CD14-positive monocyte (primary cell): ENCODE measurements at regions not wholly inside any gene's neighbourhood (a gene's known extent, or its start where the extent isn't known, plus 50 kb on each side); places are given as distances from the start of the nearest gene placed in this dataset.

Experiments used
- DNase-seq, 3 donors: peaks; one replicate each; pipeline ENCODE4 v3.0.0-alpha.2; 2011 to 2022
- H2AFZ ChIP-seq: 2 replicates; pipeline ENCODE4 v1.6.0; 2012; ENCODE audit warnings: mild to moderate bottlenecking, low read depth, low read length, inconsistent platforms; ENCODE audit not compliant: insufficient read depth, poor library complexity, severe bottlenecking
- H3K27ac ChIP-seq, 2 donors: 1 replicate in 1 of 2; 2 replicates in 1 of 2; pipeline ENCODE4 v1.5.1; 2012 to 2013; ENCODE audit warnings: low read length in 2 of 2, control low read depth in 1 of 2, inconsistent platforms in 1 of 2, low read depth in 1 of 2, mild to moderate bottlenecking in 1 of 2
- H3K27me3 ChIP-seq, 2 donors: one replicate each; pipeline versions ENCODE4 v1.6.0 to v1.6.1; 2011 to 2013; ENCODE audit warnings: low read length in 2 of 2; ENCODE audit not compliant: control insufficient read depth in 2 of 2, insufficient read depth in 2 of 2
- H3K36me3 ChIP-seq, 2 donors: replicated peaks in 1 of 2; 1 replicate in 1 of 2; 2 replicates in 1 of 2; pipeline versions ENCODE4 v1.5.1 to v1.6.1; 2012 to 2013; ENCODE audit warnings: low read length in 2 of 2, control low read depth in 1 of 2, inconsistent platforms in 1 of 2, mild to moderate bottlenecking in 1 of 2; ENCODE audit not compliant: insufficient read depth in 2 of 2, control insufficient read depth in 1 of 2
- H3K4me1 ChIP-seq, 2 donors: 1 replicate in 1 of 2; 2 replicates in 1 of 2; pipeline versions ENCODE4 v1.5.1 to v1.6.1; 2012 to 2013; ENCODE audit warnings: low read length in 2 of 2, control low read depth in 1 of 2, inconsistent platforms in 1 of 2, mild to moderate bottlenecking in 1 of 2, moderate library complexity in 1 of 2; ENCODE audit not compliant: insufficient read depth in 2 of 2, control insufficient read depth in 1 of 2
- H3K4me2 ChIP-seq: replicated peaks from 2 replicates; pipeline ENCODE3; 2012; ENCODE audit warnings: low read length, moderate library complexity, mild to moderate bottlenecking; ENCODE audit not compliant: poor library complexity, severe bottlenecking; ENCODE audit errors: extremely low read depth
- H3K4me3 ChIP-seq, 3 experiments: fragments of 200-600 bp in 1 of 3; sonication (generic) in 1 of 3; replicated peaks in 1 of 3; 1 replicate in 2 of 3; 2 replicates in 1 of 3; pipeline ENCODE4 v1.5.1; 2011 to 2013; ENCODE audit warnings: low read length in 3 of 3, mild to moderate bottlenecking in 3 of 3, control low read depth in 2 of 3, low read depth in 2 of 3, inconsistent platforms in 1 of 3, moderate library complexity in 1 of 3
- H3K79me2 ChIP-seq: 2 replicates; pipeline ENCODE4 v1.6.0; 2012; ENCODE audit warnings: mild to moderate bottlenecking, control low read depth, inconsistent platforms, low read length, moderate library complexity; ENCODE audit not compliant: insufficient read depth
- H3K9ac ChIP-seq: 2 replicates; pipeline ENCODE4 v1.6.0; 2017; ENCODE audit warnings: low read length, mild to moderate bottlenecking; ENCODE audit not compliant: insufficient read depth, poor library complexity, severe bottlenecking
- H3K9me3 ChIP-seq, 2 donors: replicated peaks in 1 of 2; 1 replicate in 1 of 2; 2 replicates in 1 of 2; pipeline versions ENCODE4 v1.5.1 to v1.6.1; 2012 to 2013; ENCODE audit warnings: low read length in 2 of 2, control low read depth in 1 of 2; ENCODE audit not compliant: control insufficient read depth in 1 of 2, insufficient read depth in 1 of 2
- H4K20me1 ChIP-seq: 2 replicates; pipeline ENCODE4 v1.6.0; 2012; ENCODE audit warnings: mild to moderate bottlenecking, low read length, control low read depth, moderate library complexity; ENCODE audit not compliant: insufficient read depth
- H3K27ac Mint-ChIP-seq, 7 donors: one replicate each; pipeline ENCODE4 v1.8.0; 2020; ENCODE audit warnings: mild to moderate bottlenecking in 7 of 7, mixed read lengths in 7 of 7, moderate library complexity in 6 of 7, inconsistent platforms in 2 of 7
- H3K27me3 Mint-ChIP-seq, 3 donors: one replicate each; pipeline ENCODE4 v1.8.0; 2021 to 2022; ENCODE audit warnings: low read depth in 3 of 3, mild to moderate bottlenecking in 3 of 3, mixed read lengths in 3 of 3, moderate library complexity in 3 of 3, inconsistent platforms in 1 of 3
- H3K36me3 Mint-ChIP-seq, 2 donors: one replicate each; pipeline ENCODE4 v1.8.0; 2020; ENCODE audit warnings: mixed read lengths in 2 of 2, inconsistent platforms in 1 of 2, mild to moderate bottlenecking in 1 of 2
- H3K4me1 Mint-ChIP-seq: one replicate; pipeline ENCODE4 v1.8.0; 2020; ENCODE audit warnings: mild to moderate bottlenecking, mixed read lengths
- H3K4me3 Mint-ChIP-seq, 2 donors: one replicate each; pipeline ENCODE4 v1.8.0; 2020; ENCODE audit warnings: mild to moderate bottlenecking in 2 of 2, mixed read lengths in 2 of 2, moderate library complexity in 1 of 2
- H3K9me3 Mint-ChIP-seq, 7 donors: one replicate each; pipeline ENCODE4 v1.8.0; 2020 to 2022; ENCODE audit warnings: mixed read lengths in 7 of 7, mild to moderate bottlenecking in 6 of 7, moderate library complexity in 6 of 7, inconsistent platforms in 2 of 7
- WGBS: methylation state at CpG from one replicate; pipeline ENCODE4 v1.1.5; 2013; ENCODE audit warnings: missing lambda C conversion rate; ENCODE audit not compliant: insufficient coverage; 5-methylcytosine and 5-hydroxymethylcytosine counted together
- intact Hi-C, 2 donors: fragments of 100-400 bp; cut with micrococcal nuclease; formaldehyde crosslinking; loops; one replicate each; pipeline versions ENCODE4 v1.15.0 to v1.15.1; 2023
- TF ChIP-seq, protein P1 (sequence below): fragments of 200-600 bp; IDR thresholded peaks from one replicate; pipeline ENCODE4 v1.8.0; 2022; ENCODE audit warnings: antibody characterized with exemption, mild to moderate bottlenecking

DNA sequence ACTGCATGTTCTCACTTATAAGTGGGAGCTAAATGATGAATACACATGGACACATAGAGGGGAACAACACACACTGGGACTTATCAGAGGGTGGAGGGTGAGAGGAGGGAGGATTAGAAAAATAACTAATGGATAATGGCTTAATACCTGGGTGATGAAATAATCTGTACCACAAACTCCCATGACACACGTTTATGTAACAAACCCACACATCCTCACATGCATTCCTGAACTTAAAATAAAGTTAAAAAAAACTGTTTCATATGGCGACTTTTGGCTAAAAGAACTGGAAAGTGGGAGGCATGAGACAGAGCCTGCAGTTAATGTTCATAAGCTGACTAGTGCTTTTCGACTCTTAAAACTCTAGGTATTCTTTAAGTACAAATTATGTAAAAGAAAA, 98.9 kb upstream of the NPFFR2 start:
- Mint-ChIP-seq H3K27ac (no peak overlapping the region), H3K4me1 (no peaks in the 10 kb centered on the region), H3K9me3 (no peaks in the 10 kb centered on the region), H3K4me3 (no peak overlapping the region), H3K27me3 (no peaks in the 10 kb centered on the region), H3K36me3 (no peaks in the 10 kb centered on the region)
- no peaks in the 10 kb centered on the region for H4K20me1 ChIP-seq
- no peak overlapping the region for H2AFZ ChIP-seq
- intact Hi-C loops = no loop called here
- no peaks in the 10 kb centered on the region for H3K79me2 ChIP-seq
- DNase-seq = no peak
- H3K27me3 ChIP-seq = no peaks in the 10 kb centered on the region
- H3K9me3 ChIP-seq = no peaks in the 10 kb centered on the region
- H3K4me2 ChIP-seq = no peak overlapping the region
- H3K9ac ChIP-seq = no peak overlapping the region
- H3K4me3 ChIP-seq = no peak overlapping the region
- TF ChIP-seq, protein P1, sequence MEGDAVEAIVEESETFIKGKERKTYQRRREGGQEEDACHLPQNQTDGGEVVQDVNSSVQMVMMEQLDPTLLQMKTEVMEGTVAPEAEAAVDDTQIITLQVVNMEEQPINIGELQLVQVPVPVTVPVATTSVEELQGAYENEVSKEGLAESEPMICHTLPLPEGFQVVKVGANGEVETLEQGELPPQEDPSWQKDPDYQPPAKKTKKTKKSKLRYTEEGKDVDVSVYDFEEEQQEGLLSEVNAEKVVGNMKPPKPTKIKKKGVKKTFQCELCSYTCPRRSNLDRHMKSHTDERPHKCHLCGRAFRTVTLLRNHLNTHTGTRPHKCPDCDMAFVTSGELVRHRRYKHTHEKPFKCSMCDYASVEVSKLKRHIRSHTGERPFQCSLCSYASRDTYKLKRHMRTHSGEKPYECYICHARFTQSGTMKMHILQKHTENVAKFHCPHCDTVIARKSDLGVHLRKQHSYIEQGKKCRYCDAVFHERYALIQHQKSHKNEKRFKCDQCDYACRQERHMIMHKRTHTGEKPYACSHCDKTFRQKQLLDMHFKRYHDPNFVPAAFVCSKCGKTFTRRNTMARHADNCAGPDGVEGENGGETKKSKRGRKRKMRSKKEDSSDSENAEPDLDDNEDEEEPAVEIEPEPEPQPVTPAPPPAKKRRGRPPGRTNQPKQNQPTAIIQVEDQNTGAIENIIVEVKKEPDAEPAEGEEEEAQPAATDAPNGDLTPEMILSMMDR = no peak
- no peaks in the 10 kb centered on the region for H3K36me3 ChIP-seq
- no peak overlapping the region for H3K27ac ChIP-seq
- no CpG with 5 or more reads among the region's 3 CpGs for WGBS
- no peaks in the 10 kb centered on the region for H3K4me1 ChIP-seq

DNA sequence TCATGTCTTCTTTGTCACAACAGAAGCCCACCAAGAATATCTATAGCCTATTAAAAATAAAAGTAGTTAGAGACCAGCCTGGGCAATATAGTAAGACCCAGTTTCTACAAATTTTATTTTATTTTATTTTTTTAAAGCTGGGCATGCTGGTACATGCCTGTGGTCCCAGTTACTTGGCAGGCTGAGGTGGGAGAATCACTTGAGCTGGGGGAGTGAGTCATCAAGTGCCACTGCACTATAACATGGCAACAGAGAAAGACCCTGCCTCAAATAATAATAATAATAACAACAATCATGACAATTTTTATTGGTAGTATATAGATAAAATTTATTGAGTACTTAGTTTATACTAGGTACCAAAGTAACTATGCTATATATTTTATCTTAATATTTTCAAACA, 93.0 kb upstream of the NPFFR2 start:
- peaks cover 0 to 1% (median 0%) of the 10 kb centered on the region in 3 donors for H3K27me3 Mint-ChIP-seq
- Histone ChIP-seq H3K9me3 (no peaks in the 10 kb centered on the region), H3K36me3 (no peaks in the 10 kb centered on the region), H3K4me3 (no peak overlapping the region), H3K27me3 (no peaks in the 10 kb centered on the region), H3K79me2 (no peaks in the 10 kb centered on the region), H3K4me2 (no peak overlapping the region), H2AFZ (no peak overlapping the region), H3K9ac (no peak overlapping the region), H3K4me1 (no peaks in the 10 kb centered on the region), H4K20me1 (no peaks in the 10 kb centered on the region), H3K27ac (no peak overlapping the region)
- H3K4me1 Mint-ChIP-seq = no peaks in the 10 kb centered on the region
- DNase-seq = no peak
- no peaks in the 10 kb centered on the region for H3K9me3 Mint-ChIP-seq
- TF ChIP-seq, protein P1 = no peak
- H3K27ac Mint-ChIP-seq = no peak overlapping the region
- no peaks in the 10 kb centered on the region for H3K36me3 Mint-ChIP-seq
- H3K4me3 Mint-ChIP-seq = no peak overlapping the region
- intact Hi-C loops = no loop called here
